ENCODE measurements at regions not wholly inside any gene's neighbourhood (a gene's known extent, or its start where the extent isn't known, plus 50 kb on each side); places are given as distances from the start of the nearest gene placed in this dataset.

DNA sequence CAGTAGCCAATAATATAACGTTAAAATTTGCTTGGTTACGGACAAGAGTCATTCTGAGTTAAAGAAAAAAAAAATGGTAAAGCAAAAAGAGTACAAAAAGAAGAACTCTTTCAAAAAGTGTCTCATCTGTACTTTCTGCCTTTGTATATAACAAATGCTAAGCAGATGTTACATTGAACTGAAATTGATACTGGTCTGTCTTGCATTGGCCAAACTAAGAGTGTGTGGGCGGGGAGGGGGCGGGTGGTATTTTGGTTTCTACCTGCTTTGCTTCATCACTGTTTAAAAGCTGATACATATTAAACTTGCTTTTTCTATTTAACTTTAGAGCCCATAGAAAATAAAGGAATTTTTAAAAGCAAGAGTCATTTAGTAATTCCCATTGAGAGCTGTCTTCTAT, 215.0 kb upstream of the THBS1 start:
- DNase-seq: no peak
- Histone ChIP-seq H3K4me1 (ENCODE audit: insufficient read depth, low read length) (no peaks in the 10 kb centered on the region), H3K27ac (ENCODE audit: low read depth, low read length) (no peak overlapping the region), H3K4me3 (ENCODE audit: low read length) (no peak overlapping the region), H3K27me3 (ENCODE audit: insufficient read depth, low read length, poor library complexity, severe bottlenecking) (no peaks in the 10 kb centered on the region), H3K36me3 (ENCODE audit: insufficient read depth, low read length) (no peaks in the 10 kb centered on the region), H3K9me3 (ENCODE audit: low read length) (no peaks in the 10 kb centered on the region)
- H3K4me3 Mint-ChIP-seq: no peak overlapping the region
- no peaks in the 10 kb centered on the region for H3K4me1 Mint-ChIP-seq
- H3K27ac Mint-ChIP-seq: no peak overlapping the region
- ChIA-PET POLR2A (no interaction called here), CTCF (no interaction called here)
- H3K9me3 Mint-ChIP-seq: peaks cover 4 to 22% (median 14%) of the 10 kb centered on the region in 5 donors
- H3K27me3 Mint-ChIP-seq: peaks cover 3 to 56% of the 10 kb centered on the region in 2 donors
- H3K36me3 Mint-ChIP-seq: no peaks in the 10 kb centered on the region

DNA sequence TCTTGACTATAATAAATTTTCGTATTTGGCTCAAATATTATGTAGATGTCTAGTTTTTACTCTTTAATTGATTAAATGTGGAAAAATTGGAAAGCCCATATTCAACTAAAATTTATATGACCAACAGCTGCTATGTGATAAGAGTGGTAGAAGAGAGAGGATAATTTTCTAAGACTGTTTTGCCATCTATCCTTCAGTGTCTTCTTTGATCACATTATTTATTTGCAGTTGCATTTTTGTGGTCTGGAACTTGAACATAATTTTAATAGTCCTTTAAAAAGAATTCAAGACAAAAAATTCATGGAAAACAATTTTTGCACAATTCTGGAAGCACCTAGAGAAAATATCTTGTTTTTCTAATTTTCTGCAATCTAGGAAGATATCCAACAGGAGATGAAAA, 213.3 kb upstream of the THBS1 start:
- Histone ChIP-seq H3K27me3 (ENCODE audit: insufficient read depth, low read length, poor library complexity, severe bottlenecking) (no peaks in the 10 kb centered on the region), H3K27ac (ENCODE audit: low read depth, low read length) (no peak overlapping the region), H3K9me3 (ENCODE audit: low read length) (no peaks in the 10 kb centered on the region), H3K4me1 (ENCODE audit: insufficient read depth, low read length) (no peaks in the 10 kb centered on the region), H3K4me3 (ENCODE audit: low read length) (no peak overlapping the region), H3K36me3 (ENCODE audit: insufficient read depth, low read length) (no peaks in the 10 kb centered on the region)
- H3K27ac Mint-ChIP-seq: no peak overlapping the region
- ChIA-PET CTCF (no interaction called here), POLR2A (no interaction called here)
- no peaks in the 10 kb centered on the region for H3K4me1 Mint-ChIP-seq
- H3K36me3 Mint-ChIP-seq: peaks cover 0 to 7% (median 0%) of the 10 kb centered on the region in 3 donors
- H3K4me3 Mint-ChIP-seq: no peak overlapping the region
- H3K9me3 Mint-ChIP-seq: peaks cover 14 to 31% (median 23%) of the 10 kb centered on the region in 5 donors
- no peak for DNase-seq
- H3K27me3 Mint-ChIP-seq: peaks cover 9 to 52% of the 10 kb centered on the region in 2 donors

DNA sequence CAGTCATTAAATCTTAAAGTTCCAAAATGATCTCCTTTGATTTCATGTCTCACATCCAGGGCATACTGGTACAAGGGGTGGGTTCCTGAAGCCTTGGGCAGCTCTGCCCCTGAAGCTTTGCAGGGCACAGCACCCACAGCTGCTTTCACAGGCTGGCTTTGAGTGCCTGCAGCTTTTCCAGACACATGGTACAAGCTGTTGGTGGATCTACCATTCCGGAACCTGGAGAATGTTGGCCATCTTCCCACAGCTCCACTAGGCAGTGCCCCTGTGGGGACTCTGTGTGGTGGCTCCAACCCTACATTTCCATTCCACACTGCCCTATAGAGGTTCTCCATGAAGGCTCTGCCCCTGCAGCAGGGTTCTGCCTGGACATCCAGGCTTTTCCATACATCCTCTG, 211.1 kb upstream of the THBS1 start:
- no peak for DNase-seq
- Mint-ChIP-seq H3K9me3 (peaks cover 14 to 31% (median 23%) of the 10 kb centered on the region in 5 donors), H3K4me3 (no peak overlapping the region), H3K36me3 (peaks cover 0 to 7% (median 0%) of the 10 kb centered on the region in 3 donors), H3K4me1 (no peaks in the 10 kb centered on the region), H3K27ac (no peak overlapping the region), H3K27me3 (peaks cover 8 to 45% of the 10 kb centered on the region in 2 donors)
- POLR2A ChIA-PET: no interaction called here
- H3K4me1 ChIP-seq (ENCODE audit: insufficient read depth, low read length): no peaks in the 10 kb centered on the region
- no peaks in the 10 kb centered on the region for H3K36me3 ChIP-seq (ENCODE audit: insufficient read depth, low read length)
- H3K4me3 ChIP-seq (ENCODE audit: low read length): no peak overlapping the region
- H3K9me3 ChIP-seq (ENCODE audit: low read length): no peaks in the 10 kb centered on the region
- CTCF ChIA-PET: no interaction called here
- peaks cover 6% of the 10 kb centered on the region for H3K27me3 ChIP-seq (ENCODE audit: insufficient read depth, low read length, poor library complexity, severe bottlenecking)
- H3K27ac ChIP-seq (ENCODE audit: low read depth, low read length): no peak overlapping the region

GRCh38 chr15:39376371-39376909, 204.4 kb upstream of the THBS1 start:
- H3K4me1 Mint-ChIP-seq: no peaks in the 10 kb centered on the region
- Histone ChIP-seq H3K4me1 (ENCODE audit: insufficient read depth, low read length) (no peaks in the 10 kb centered on the region), H3K36me3 (ENCODE audit: insufficient read depth, low read length) (no peaks in the 10 kb centered on the region), H3K4me3 (ENCODE audit: low read length) (no peak overlapping the region), H3K9me3 (ENCODE audit: low read length) (no peaks in the 10 kb centered on the region), H3K27ac (ENCODE audit: low read depth, low read length) (no peak overlapping the region), H3K27me3 (ENCODE audit: insufficient read depth, low read length, poor library complexity, severe bottlenecking) (peaks cover 6% of the 10 kb centered on the region)
- peaks cover 8 to 10% (median 9%) of the 10 kb centered on the region in 5 donors for H3K9me3 Mint-ChIP-seq
- CTCF ChIA-PET: no interaction called here
- no peak for DNase-seq
- no peak overlapping the region for H3K27ac Mint-ChIP-seq
- no peak overlapping the region for H3K4me3 Mint-ChIP-seq
- H3K36me3 Mint-ChIP-seq: peaks cover 0 to 7% (median 0%) of the 10 kb centered on the region in 3 donors
- H3K27me3 Mint-ChIP-seq: peaks cover 11 to 43% of the 10 kb centered on the region in 2 donors
- POLR2A ChIA-PET: interaction anchor here (0.6 kb wide), 1 partner anchor 253 kb away, joined by 5 read pairs; no protein-coding TSS in a partner anchor

GRCh38 chr15:39381517-39381916, 199.4 kb upstream of the THBS1 start:
- H3K27me3 ChIP-seq (ENCODE audit: insufficient read depth, low read length, poor library complexity, severe bottlenecking): no peaks in the 10 kb centered on the region
- H3K9me3 ChIP-seq (ENCODE audit: low read length): no peaks in the 10 kb centered on the region
- Mint-ChIP-seq H3K9me3 (no peaks in the 10 kb centered on the region), H3K36me3 (no peaks in the 10 kb centered on the region), H3K4me3 (no peak overlapping the region), H3K4me1 (no peaks in the 10 kb centered on the region), H3K27ac (no peak overlapping the region), H3K27me3 (peaks cover 3 to 11% of the 10 kb centered on the region in 2 donors)
- ChIA-PET POLR2A (no interaction called here), CTCF (no interaction called here)
- H3K27ac ChIP-seq (ENCODE audit: low read depth, low read length): no peak overlapping the region
- H3K4me1 ChIP-seq (ENCODE audit: insufficient read depth, low read length): no peaks in the 10 kb centered on the region
- no peak for DNase-seq
- no peak overlapping the region for H3K4me3 ChIP-seq (ENCODE audit: low read length)
- no peaks in the 10 kb centered on the region for H3K36me3 ChIP-seq (ENCODE audit: insufficient read depth, low read length)

DNA sequence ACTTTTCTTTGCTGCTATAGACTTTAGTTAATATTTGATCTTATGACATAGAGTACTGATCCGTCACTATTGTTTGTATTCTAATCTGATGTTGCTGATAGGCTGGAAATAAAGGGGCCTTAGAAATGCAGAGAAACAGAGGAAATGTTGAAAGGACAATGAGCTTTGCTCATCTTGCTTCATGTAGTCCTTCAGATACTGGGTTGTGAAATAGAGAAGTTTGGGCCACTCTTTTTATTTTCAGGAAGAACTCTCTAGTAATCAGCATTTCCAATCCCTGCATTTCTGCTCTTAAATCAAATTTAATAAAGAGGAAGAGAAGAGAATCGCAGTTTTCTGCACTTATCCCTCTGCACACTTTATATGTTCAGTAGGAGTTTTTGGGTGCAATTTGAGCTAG, 192.8 kb upstream of the THBS1 start:
- H3K27me3 Mint-ChIP-seq: peaks cover 0 to 25% of the 10 kb centered on the region in 2 donors
- no peak overlapping the region for H3K27ac Mint-ChIP-seq
- no peaks in the 10 kb centered on the region for H3K9me3 ChIP-seq (ENCODE audit: low read length)
- no peaks in the 10 kb centered on the region for H3K36me3 Mint-ChIP-seq
- POLR2A ChIA-PET: no interaction called here
- no peak overlapping the region for H3K4me3 ChIP-seq (ENCODE audit: low read length)
- no peaks in the 10 kb centered on the region for H3K4me1 ChIP-seq (ENCODE audit: insufficient read depth, low read length)
- H3K27ac ChIP-seq (ENCODE audit: low read depth, low read length): no peak overlapping the region
- H3K9me3 Mint-ChIP-seq: peaks cover 0 to 4% (median 0%) of the 10 kb centered on the region in 5 donors
- DNase-seq: no peak
- CTCF ChIA-PET: no interaction called here
- no peaks in the 10 kb centered on the region for H3K27me3 ChIP-seq (ENCODE audit: insufficient read depth, low read length, poor library complexity, severe bottlenecking)
- H3K36me3 ChIP-seq (ENCODE audit: insufficient read depth, low read length): no peaks in the 10 kb centered on the region
- no peaks in the 10 kb centered on the region for H3K4me1 Mint-ChIP-seq
- no peak overlapping the region for H3K4me3 Mint-ChIP-seq

GRCh38 chr15:39391230-39391629, 189.6 kb upstream of the THBS1 start:
- no peak for DNase-seq
- Mint-ChIP-seq H3K4me3 (no peak overlapping the region), H3K36me3 (no peaks in the 10 kb centered on the region), H3K27ac (no peak overlapping the region), H3K27me3 (peaks cover 6 to 32% of the 10 kb centered on the region in 2 donors), H3K9me3 (peaks cover 0 to 6% (median 0%) of the 10 kb centered on the region in 5 donors), H3K4me1 (no peaks in the 10 kb centered on the region)
- CTCF ChIA-PET: no interaction called here
- Histone ChIP-seq H3K27ac (ENCODE audit: low read depth, low read length) (no peak overlapping the region), H3K9me3 (ENCODE audit: low read length) (no peaks in the 10 kb centered on the region), H3K27me3 (ENCODE audit: insufficient read depth, low read length, poor library complexity, severe bottlenecking) (no peaks in the 10 kb centered on the region), H3K4me3 (ENCODE audit: low read length) (no peak overlapping the region), H3K36me3 (ENCODE audit: insufficient read depth, low read length) (no peaks in the 10 kb centered on the region), H3K4me1 (ENCODE audit: insufficient read depth, low read length) (no peaks in the 10 kb centered on the region)
- POLR2A ChIA-PET: no interaction called here

- H3K27me3 ChIP-seq (ENCODE audit: insufficient read depth, low read length, poor library complexity, severe bottlenecking): no peaks in the 10 kb centered on the region
- H3K9me3 ChIP-seq (ENCODE audit: low read length): no peaks in the 10 kb centered on the region
- H3K4me3 ChIP-seq (ENCODE audit: low read length): no peak overlapping the region
- no peaks in the 10 kb centered on the region for H3K36me3 ChIP-seq (ENCODE audit: insufficient read depth, low read length)
- H3K27ac ChIP-seq (ENCODE audit: low read depth, low read length): no peak overlapping the region
- Mint-ChIP-seq H3K9me3 (peaks cover 0 to 2% (median 0%) of the 10 kb centered on the region in 5 donors), H3K36me3 (no peaks in the 10 kb centered on the region), H3K4me1 (no peaks in the 10 kb centered on the region), H3K27ac (no peak overlapping the region), H3K27me3 (peaks cover 6 to 32% of the 10 kb centered on the region in 2 donors), H3K4me3 (no peak overlapping the region)
- no peak for DNase-seq
- ChIA-PET CTCF (no interaction called here), POLR2A (no interaction called here)
- no peaks in the 10 kb centered on the region for H3K4me1 ChIP-seq (ENCODE audit: insufficient read depth, low read length)
Observed at GRCh38 chr15:39392469-39393047, 188.3 kb upstream of the THBS1 start.
